LNCaP clone FGC (cell line): ENCODE measurements at regions not wholly inside any gene's neighbourhood (a gene's known extent, or its start where the extent isn't known, plus 50 kb on each side); places are given as distances from the start of the nearest gene placed in this dataset.

Experiments used
- DNase-seq: peaks from one replicate; pipeline ENCODE4 v3.0.0-alpha.2; 2011; ENCODE audit warnings: low read depth
- H3K4me3 ChIP-seq: 2 replicates; pipeline ENCODE4 v1.5.1; 2011; ENCODE audit warnings: mild to moderate bottlenecking, low read depth, low read length, control low read depth
- CTCF ChIP-seq: IDR thresholded peaks from 2 replicates; pipeline ENCODE4 v1.5.1; 2012; ENCODE audit warnings: mild to moderate bottlenecking; ENCODE audit not compliant: control insufficient read depth, insufficient read depth; ENCODE audit errors: extremely low read depth

- H3K4me3 ChIP-seq = no peak overlapping the region
- no peak for DNase-seq
- no peak for TF ChIP-seq CTCF
These were observed 391.4 kb upstream of the RARB start for GRCh38 chr3:25036633-25037032.

GRCh38 chr3:25037049-25037547, 391.0 kb upstream of the RARB start:
- H3K4me3 ChIP-seq = no peak overlapping the region
- TF ChIP-seq CTCF = no peak

GRCh38 chr3:25038271-25038670, 389.8 kb upstream of the RARB start:
- H3K4me3 ChIP-seq = no peak overlapping the region
- DNase-seq = no peak
- TF ChIP-seq CTCF = no peak

More at GRCh38 chr3:25037049-25037547, 391.0 kb upstream of the RARB start:
- no peak for DNase-seq

GRCh38 chr3:25038922-25039321, 389.1 kb upstream of the RARB start:
- H3K4me3 ChIP-seq = no peak overlapping the region
- TF ChIP-seq CTCF = no peak
- DNase-seq = no peak

- no peak for DNase-seq
- H3K4me3 ChIP-seq = no peak overlapping the region
- no peak for TF ChIP-seq CTCF
These were observed 387.3 kb upstream of the RARB start for GRCh38 chr3:25040748-25041147.

GRCh38 chr3:25041871-25042584, 386.0 kb upstream of the RARB start:
- DNase-seq = no peak
- no peak for TF ChIP-seq CTCF
- H3K4me3 ChIP-seq = no peak overlapping the region

- no peak for TF ChIP-seq CTCF
- no peak for DNase-seq
- no peak overlapping the region for H3K4me3 ChIP-seq
These were observed 384.9 kb upstream of the RARB start for GRCh38 chr3:25043177-25043576.
